Right lobe of liver (tissue), 4 donors: ENCODE measurements at regions not wholly inside any gene's neighbourhood (a gene's known extent, or its start where the extent isn't known, plus 50 kb on each side); places are given as distances from the start of the nearest gene placed in this dataset.

Experiments used
- CTCF ChIP-seq, 4 donors: fragments of 200-600 bp in 3 of 4; fragments of 450-650 bp in 1 of 4; IDR thresholded peaks; one replicate each; pipeline versions ENCODE4 v1.5.1 to v1.8.0; 2016 to 2022; ENCODE audit warnings: antibody characterized with exemption in 4 of 4, mild to moderate bottlenecking in 2 of 4
- POLR2A ChIP-seq: fragments of 450-650 bp; IDR thresholded peaks from one replicate; pipeline ENCODE4 v1.6.1; 2017; ENCODE audit warnings: antibody characterized with exemption, mild to moderate bottlenecking
- donor health status: DM: no; HTN: no; CAD: no.
- donor health status: DM: no; HTN: no; CAD: no.
- donor health status: DM: no; HTN: yes; CAD: no.

- no peak for TF ChIP-seq POLR2A
- no peak for TF ChIP-seq CTCF (IDR thresholded peaks at IDR 0.05)
These were observed 94.5 kb downstream of the SCP2D1 start for GRCh38 chr20:18908109-18908508.
